Activated T-cell treated with anti-CD3 and anti-CD28 coated beads, Interleukin-2, amount 50 U/mL, for 24 hours (primary cell): ENCODE measurements at regions not wholly inside any gene's neighbourhood (a gene's known extent, or its start where the extent isn't known, plus 50 kb on each side); places are given as distances from the start of the nearest gene placed in this dataset.
"Not testable (repeated sequence)": the region's sequence is repeated elsewhere in the genome, so short reads cannot be mapped to it uniquely, and the experiment has no call there.

Source experiments
- DNase-seq: peaks from one replicate; pipeline ENCODE4 v3.0.0-alpha.2; 2020
- H3K27ac Mint-ChIP-seq: 2 replicates; pipeline ENCODE4 v1.8.0; 2020; ENCODE audit warnings: mild to moderate bottlenecking, mixed read lengths
- H3K27me3 Mint-ChIP-seq: 2 replicates; pipeline ENCODE4 v1.8.0; 2020; ENCODE audit warnings: mixed read lengths
- H3K36me3 Mint-ChIP-seq: 2 replicates; pipeline ENCODE4 v1.8.0; 2020; ENCODE audit warnings: low read depth, mixed read lengths
- H3K4me1 Mint-ChIP-seq: 2 replicates; pipeline ENCODE4 v1.8.0; 2020; ENCODE audit warnings: low read depth, mixed read lengths
- H3K4me3 Mint-ChIP-seq: 2 replicates; pipeline ENCODE4 v1.8.0; 2020; ENCODE audit warnings: mild to moderate bottlenecking, moderate library complexity, mixed read lengths
- H3K9me3 Mint-ChIP-seq: 2 replicates; pipeline ENCODE4 v1.8.0; 2020; ENCODE audit warnings: mixed read lengths

DNA sequence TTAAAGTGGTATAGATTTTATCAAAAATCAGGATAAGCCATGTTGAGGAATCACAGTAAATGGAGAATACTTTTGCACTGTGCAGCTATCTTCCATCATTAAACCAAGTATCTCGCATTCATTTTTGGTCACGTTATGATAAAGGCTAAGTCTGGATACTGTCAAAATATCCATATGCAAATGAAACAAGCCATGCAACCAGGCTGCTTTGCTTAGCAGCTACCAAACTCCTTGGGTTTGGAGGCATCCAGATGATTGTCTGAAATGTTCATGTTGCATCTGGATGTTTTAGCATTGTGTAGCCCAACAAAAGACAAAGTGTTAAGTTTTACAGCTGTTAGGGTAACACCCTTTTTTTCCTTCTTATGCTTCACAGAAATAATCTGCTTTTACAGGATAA, 322.9 kb upstream of the MDFIC2 start:
- no peak overlapping the region for H3K4me3 Mint-ChIP-seq

GRCh38 chr3:70631716-70632307, 319.4 kb upstream of the MDFIC2 start:
- Mint-ChIP-seq H3K9me3 (no peaks in the 10 kb centered on the region), H3K27ac (no peak overlapping the region), H3K27me3 (peaks cover 27% of the 10 kb centered on the region), H3K36me3 (no peaks in the 10 kb centered on the region), H3K4me1 (no peaks in the 10 kb centered on the region), H3K4me3 (no peak overlapping the region)
- DNase-seq, result no peak

More for the DNA sequence above, 322.9 kb upstream of the MDFIC2 start:
- Mint-ChIP-seq H3K27me3 (peaks cover 42% of the 10 kb centered on the region), H3K9me3 (peaks cover 4% of the 10 kb centered on the region), H3K27ac (no peak overlapping the region), H3K4me1 (no peaks in the 10 kb centered on the region), H3K36me3 (no peaks in the 10 kb centered on the region)
- no peak for DNase-seq

GRCh38 chr3:70621451-70621850, 309.0 kb upstream of the MDFIC2 start:
- H3K4me3 Mint-ChIP-seq, result no peak overlapping the region
- peaks cover 27% of the 10 kb centered on the region for H3K27me3 Mint-ChIP-seq
- peaks cover 9% of the 10 kb centered on the region for H3K4me1 Mint-ChIP-seq
- no peaks in the 10 kb centered on the region for H3K36me3 Mint-ChIP-seq
- H3K9me3 Mint-ChIP-seq, result no peaks in the 10 kb centered on the region
- H3K27ac Mint-ChIP-seq, result no peak overlapping the region
- no peak for DNase-seq

GRCh38 chr3:70620956-70621355, 308.5 kb upstream of the MDFIC2 start:
- Mint-ChIP-seq H3K4me3 (no peak overlapping the region), H3K9me3 (no peaks in the 10 kb centered on the region), H3K36me3 (no peaks in the 10 kb centered on the region), H3K27ac (no peak overlapping the region), H3K27me3 (peaks cover 27% of the 10 kb centered on the region), H3K4me1 (peaks cover 9% of the 10 kb centered on the region)
- no peak for DNase-seq

DNA sequence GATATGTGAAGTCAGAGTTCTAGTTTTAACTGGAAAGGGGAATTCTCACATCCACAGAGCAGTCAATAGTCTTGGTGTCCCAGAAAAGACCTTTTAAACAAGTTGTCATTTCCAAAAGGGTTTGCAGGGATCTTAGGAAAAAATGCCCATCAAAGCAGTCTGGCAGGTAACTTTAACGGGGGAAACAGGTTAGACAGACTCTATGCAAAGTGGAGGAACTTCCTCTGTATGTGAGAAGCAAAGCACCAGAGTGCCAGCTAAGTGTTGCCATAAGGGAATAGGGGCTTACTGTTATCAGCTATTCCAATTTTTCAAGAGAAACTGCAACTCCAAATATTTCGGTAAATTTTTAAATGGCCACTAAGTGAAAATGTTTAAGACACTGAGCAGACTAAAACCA, 307.9 kb upstream of the MDFIC2 start:
- peaks cover 28% of the 10 kb centered on the region for H3K27me3 Mint-ChIP-seq
- DNase-seq, result no peak
- H3K9me3 Mint-ChIP-seq, result no peaks in the 10 kb centered on the region
- no peaks in the 10 kb centered on the region for H3K36me3 Mint-ChIP-seq
- no peak overlapping the region for H3K27ac Mint-ChIP-seq
- H3K4me3 Mint-ChIP-seq, result no peak overlapping the region
- peaks cover 9% of the 10 kb centered on the region for H3K4me1 Mint-ChIP-seq

GRCh38 chr3:70618151-70618550, 305.7 kb upstream of the MDFIC2 start:
- no peak overlapping the region for H3K4me3 Mint-ChIP-seq

GRCh38 chr3:70617349-70617748, 304.9 kb upstream of the MDFIC2 start:
- H3K9me3 Mint-ChIP-seq, H3K4me3 Mint-ChIP-seq, DNase-seq, H3K4me1 Mint-ChIP-seq, H3K27ac Mint-ChIP-seq, H3K36me3 Mint-ChIP-seq: not testable (repeated sequence)
- H3K27me3 Mint-ChIP-seq, result peaks cover 20% of the 10 kb centered on the region

More at GRCh38 chr3:70618151-70618550, 305.7 kb upstream of the MDFIC2 start:
- peaks cover 9% of the 10 kb centered on the region for H3K4me1 Mint-ChIP-seq
- H3K27me3 Mint-ChIP-seq, result peaks cover 20% of the 10 kb centered on the region
- no peak overlapping the region for H3K27ac Mint-ChIP-seq
- no peaks in the 10 kb centered on the region for H3K9me3 Mint-ChIP-seq
- no peaks in the 10 kb centered on the region for H3K36me3 Mint-ChIP-seq
- no peak for DNase-seq

DNA sequence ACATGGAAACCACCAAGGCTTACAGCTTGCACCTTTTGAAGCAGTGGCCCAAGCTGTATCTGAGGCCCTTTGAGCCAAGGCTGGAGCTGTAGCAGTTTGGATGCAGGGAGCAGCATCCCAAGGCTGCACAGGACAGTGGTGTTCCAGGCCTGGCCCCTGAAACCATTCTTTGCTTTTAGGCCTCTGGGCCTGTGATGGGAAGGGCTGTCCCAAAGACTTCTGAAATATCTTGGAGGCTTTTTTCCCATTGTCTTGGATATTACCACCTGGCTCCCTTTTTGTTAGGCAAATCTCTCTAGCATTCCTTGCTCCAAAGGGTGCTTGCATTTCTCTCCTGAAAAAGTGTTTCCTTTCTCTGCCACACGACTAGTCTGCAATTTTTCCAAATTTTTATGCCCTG, 302.8 kb upstream of the MDFIC2 start:
- no peaks in the 10 kb centered on the region for H3K9me3 Mint-ChIP-seq
- no peak overlapping the region for H3K4me3 Mint-ChIP-seq
- H3K36me3 Mint-ChIP-seq, result no peaks in the 10 kb centered on the region
- no peak overlapping the region for H3K27ac Mint-ChIP-seq
- no peaks in the 10 kb centered on the region for H3K4me1 Mint-ChIP-seq
- H3K27me3 Mint-ChIP-seq, result peaks cover 20% of the 10 kb centered on the region
- DNase-seq, result no peak

- Mint-ChIP-seq H3K27ac (no peak overlapping the region), H3K4me3 (no peak overlapping the region), H3K27me3 (peaks cover 14% of the 10 kb centered on the region), H3K4me1 (no peaks in the 10 kb centered on the region), H3K36me3 (no peaks in the 10 kb centered on the region), H3K9me3 (no peaks in the 10 kb centered on the region)
- DNase-seq, result no peak
Observed at GRCh38 chr3:70614111-70614510, 301.7 kb upstream of the MDFIC2 start.

GRCh38 chr3:70612920-70613319, 300.5 kb upstream of the MDFIC2 start:
- H3K27me3 Mint-ChIP-seq, result peaks cover 13% of the 10 kb centered on the region
- H3K4me3 Mint-ChIP-seq, result no peak overlapping the region

DNA sequence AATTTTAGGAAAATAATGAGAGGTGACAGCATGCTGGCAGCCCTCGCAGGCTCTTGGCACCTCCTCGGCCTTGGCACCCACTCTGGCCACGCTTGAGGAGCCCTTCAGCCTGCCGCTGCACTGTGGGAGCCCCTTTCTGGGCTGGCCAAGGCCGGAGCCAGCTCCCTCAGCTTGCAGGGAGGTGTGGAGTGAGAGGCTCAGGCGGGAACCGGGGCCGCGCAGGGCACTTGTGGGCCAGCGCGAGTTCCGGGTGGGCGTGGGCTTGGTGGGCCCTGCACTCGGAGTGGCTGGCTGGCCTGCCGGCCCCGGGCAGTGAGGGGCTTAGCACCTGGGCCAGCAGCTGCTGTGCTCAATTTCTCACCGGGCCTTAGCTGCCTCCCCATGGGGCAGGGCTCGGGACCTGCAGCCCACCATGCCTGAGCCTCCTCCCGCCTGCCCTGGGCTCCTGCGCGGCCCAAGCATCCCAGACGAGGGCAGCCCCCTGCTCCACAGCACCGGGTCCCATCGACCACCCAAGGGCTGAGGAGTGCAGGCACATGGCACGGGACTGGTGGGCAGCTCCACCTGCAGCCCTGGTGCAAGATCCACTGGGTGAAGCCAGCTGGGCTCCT, 299.3 kb upstream of the MDFIC2 start:
- DNase-seq, H3K9me3 Mint-ChIP-seq, H3K27ac Mint-ChIP-seq, H3K4me3 Mint-ChIP-seq, H3K36me3 Mint-ChIP-seq, H3K4me1 Mint-ChIP-seq: not testable (repeated sequence)
- peaks cover 18% of the 10 kb centered on the region for H3K27me3 Mint-ChIP-seq

More at GRCh38 chr3:70612920-70613319, 300.5 kb upstream of the MDFIC2 start:
- H3K9me3 Mint-ChIP-seq, result no peaks in the 10 kb centered on the region
- no peaks in the 10 kb centered on the region for H3K36me3 Mint-ChIP-seq
- no peak for DNase-seq
- H3K4me1 Mint-ChIP-seq, result no peaks in the 10 kb centered on the region
- H3K27ac Mint-ChIP-seq, result no peak overlapping the region

- no peak for DNase-seq
- Mint-ChIP-seq H3K4me3 (no peak overlapping the region), H3K9me3 (no peaks in the 10 kb centered on the region), H3K27ac (no peak overlapping the region), H3K27me3 (peaks cover 10% of the 10 kb centered on the region), H3K36me3 (no peaks in the 10 kb centered on the region), H3K4me1 (peaks cover 5% of the 10 kb centered on the region)
Observed at GRCh38 chr3:70608434-70608833, 296.0 kb upstream of the MDFIC2 start.

- Mint-ChIP-seq H3K4me1 (peaks cover 12% of the 10 kb centered on the region), H3K9me3 (no peaks in the 10 kb centered on the region), H3K27ac (no peak overlapping the region), H3K27me3 (peaks cover 10% of the 10 kb centered on the region), H3K4me3 (no peak overlapping the region), H3K36me3 (no peaks in the 10 kb centered on the region)
- no peak for DNase-seq
Observed at GRCh38 chr3:70607469-70607868, 295.0 kb upstream of the MDFIC2 start.

DNA sequence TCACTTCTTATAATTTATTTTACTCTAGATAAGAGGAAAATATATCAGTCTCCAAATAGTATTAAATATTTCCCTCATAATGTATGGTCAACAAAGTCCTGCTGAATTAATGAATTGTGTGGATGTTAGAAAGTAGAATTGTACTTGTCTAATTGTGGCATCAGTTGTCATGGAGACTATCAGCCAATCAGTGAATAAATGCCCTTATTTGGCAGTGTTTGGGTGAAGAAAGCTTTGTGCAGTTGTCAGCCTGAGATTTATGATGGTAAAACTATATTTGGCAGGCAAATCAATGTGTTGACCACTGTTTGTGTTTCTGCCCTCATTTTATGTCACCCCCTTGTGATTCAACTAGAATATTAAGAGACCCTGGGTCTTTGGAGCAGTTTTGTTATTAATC, 293.6 kb upstream of the MDFIC2 start:
- H3K27me3 Mint-ChIP-seq, result peaks cover 14% of the 10 kb centered on the region
- no peak for DNase-seq
- H3K9me3 Mint-ChIP-seq, result no peaks in the 10 kb centered on the region
- no peak overlapping the region for H3K27ac Mint-ChIP-seq
- no peaks in the 10 kb centered on the region for H3K36me3 Mint-ChIP-seq
- peaks cover 12% of the 10 kb centered on the region for H3K4me1 Mint-ChIP-seq
- H3K4me3 Mint-ChIP-seq, result no peak overlapping the region

- DNase-seq, result no peak
- Mint-ChIP-seq H3K27ac (no peak overlapping the region), H3K4me3 (no peak overlapping the region), H3K36me3 (no peaks in the 10 kb centered on the region), H3K4me1 (peaks cover 12% of the 10 kb centered on the region), H3K27me3 (peaks cover 24% of the 10 kb centered on the region), H3K9me3 (no peaks in the 10 kb centered on the region)
Observed at GRCh38 chr3:70603103-70603502, 290.7 kb upstream of the MDFIC2 start.
